Activated T-cell treated with anti-CD3 and anti-CD28 coated beads, Interleukin-2, amount 50 U/mL, for 72 hours (primary cell): ENCODE measurements at regions not wholly inside any gene's neighbourhood (a gene's known extent, or its start where the extent isn't known, plus 50 kb on each side); places are given as distances from the start of the nearest gene placed in this dataset.

Experiments used
- ATAC-seq, 2 donors: fragments of 150-1000 bp; cut with Tn5 transposase; replicated peaks in 1 of 2; 2 replicates each; pipeline ENCODE4 v1.10.0; 2021; ENCODE audit warnings: moderate library complexity in 2 of 2, mild to moderate bottlenecking in 1 of 2
- DNase-seq, 2 donors: peaks; one replicate each; pipeline ENCODE4 v3.0.0; 2021 to 2022; ENCODE audit warnings: mixed read lengths in 1 of 2
- H3K27ac Mint-ChIP-seq: one replicate; pipeline ENCODE4 v1.8.0; 2022; ENCODE audit warnings: mild to moderate bottlenecking, moderate library complexity, mixed read lengths
- H3K27me3 Mint-ChIP-seq: one replicate; pipeline ENCODE4 v1.8.0; 2022; ENCODE audit warnings: low read depth, mixed read lengths
- H3K36me3 Mint-ChIP-seq, 2 donors: one replicate each; pipeline ENCODE4 v1.8.0; 2022; ENCODE audit warnings: mixed read lengths in 2 of 2, mild to moderate bottlenecking in 1 of 2; ENCODE audit not compliant: insufficient read depth in 2 of 2
- H3K4me1 Mint-ChIP-seq: one replicate; pipeline ENCODE4 v1.8.0; 2022; ENCODE audit warnings: low read depth, mixed read lengths
- H3K4me3 Mint-ChIP-seq, 2 donors: one replicate each; pipeline ENCODE4 v1.8.0; 2022; ENCODE audit warnings: mild to moderate bottlenecking in 2 of 2, mixed read lengths in 2 of 2, moderate library complexity in 2 of 2
- H3K9me3 Mint-ChIP-seq, 2 donors: one replicate each; pipeline ENCODE4 v1.8.0; 2022; ENCODE audit warnings: mixed read lengths in 2 of 2

GRCh38 chr9:89740722-89741121 is 135.9 kb downstream of the GADD45G start:
- Mint-ChIP-seq H3K4me1 (peaks cover 68% of the 10 kb centered on the region), H3K9me3 (no peaks in the 10 kb centered on the region), H3K36me3 (no peaks in the 10 kb centered on the region), H3K27ac (peak overlapping the region; percentile 71), H3K4me3 (peak overlapping the region; percentile 65), H3K27me3 (no peaks in the 10 kb centered on the region)
- DNase-seq (peak; percentile 44 to 45), ATAC-seq (peak; percentile 63 to 64)

- ATAC-seq (no peak), DNase-seq (no peak)
- no peaks in the 10 kb centered on the region for H3K27me3 Mint-ChIP-seq
- no peaks in the 10 kb centered on the region for H3K36me3 Mint-ChIP-seq
- no peak overlapping the region for H3K27ac Mint-ChIP-seq
- no peaks in the 10 kb centered on the region for H3K9me3 Mint-ChIP-seq
- H3K4me1 Mint-ChIP-seq, result peaks cover 76% of the 10 kb centered on the region
- peak overlapping the region; percentile 62 to 74 for H3K4me3 Mint-ChIP-seq
These were observed 137.8 kb downstream of the GADD45G start for GRCh38 chr9:89742660-89743059.

- Mint-ChIP-seq H3K27me3 (no peaks in the 10 kb centered on the region), H3K9me3 (no peaks in the 10 kb centered on the region), H3K27ac (peak overlapping the region; percentile 3), H3K36me3 (no peaks in the 10 kb centered on the region), H3K4me1 (peaks cover 81% of the 10 kb centered on the region), H3K4me3 (peak overlapping the region; percentile 62 to 74)
- DNase-seq (peak; percentile 30 to 31), ATAC-seq (peak; percentile 30 to 54)
These were observed 138.4 kb downstream of the GADD45G start for GRCh38 chr9:89743216-89743572.

- ATAC-seq (peak; percentile 61 to 76), DNase-seq (peak; percentile 17 to 39)
- Mint-ChIP-seq H3K4me1 (peaks cover 83% of the 10 kb centered on the region), H3K27ac (peak overlapping the region; percentile 3), H3K36me3 (no peaks in the 10 kb centered on the region), H3K4me3 (peak overlapping the region; percentile 62 to 74), H3K27me3 (no peaks in the 10 kb centered on the region), H3K9me3 (no peaks in the 10 kb centered on the region)
These were observed 138.9 kb downstream of the GADD45G start for GRCh38 chr9:89743573-89744254.

GRCh38 chr9:89744255-89744648 is 139.4 kb downstream of the GADD45G start:
- Mint-ChIP-seq H3K4me3 (peak overlapping the region; percentile 62 to 74), H3K36me3 (no peaks in the 10 kb centered on the region), H3K27me3 (no peaks in the 10 kb centered on the region), H3K4me1 (peaks cover 78% of the 10 kb centered on the region), H3K9me3 (no peaks in the 10 kb centered on the region), H3K27ac (no peak overlapping the region)
- ATAC-seq (no peak), DNase-seq (no peak)

GRCh38 chr9:89744730-89745129 is 139.9 kb downstream of the GADD45G start:
- Mint-ChIP-seq H3K36me3 (no peaks in the 10 kb centered on the region), H3K27ac (no peak overlapping the region), H3K9me3 (no peaks in the 10 kb centered on the region), H3K4me3 (peak overlapping the region in 1 of 2 donors; percentile 62), H3K4me1 (peaks cover 73% of the 10 kb centered on the region), H3K27me3 (no peaks in the 10 kb centered on the region)
- DNase-seq (no peak), ATAC-seq (no peak)

GRCh38 chr9:89745601-89746376 is 141.0 kb downstream of the GADD45G start:
- H3K9me3 Mint-ChIP-seq, result no peaks in the 10 kb centered on the region
- H3K4me3 Mint-ChIP-seq, result no peak overlapping the region
- no peaks in the 10 kb centered on the region for H3K27me3 Mint-ChIP-seq
- peaks cover 62% of the 10 kb centered on the region for H3K4me1 Mint-ChIP-seq
- DNase-seq (no peak), ATAC-seq (no peak)
- no peaks in the 10 kb centered on the region for H3K36me3 Mint-ChIP-seq
- no peak overlapping the region for H3K27ac Mint-ChIP-seq

- no peak overlapping the region for H3K27ac Mint-ChIP-seq
- H3K27me3 Mint-ChIP-seq, result no peaks in the 10 kb centered on the region
- no peaks in the 10 kb centered on the region for H3K36me3 Mint-ChIP-seq
- peaks cover 55% of the 10 kb centered on the region for H3K4me1 Mint-ChIP-seq
- H3K4me3 Mint-ChIP-seq, result no peak overlapping the region
- ATAC-seq (no peak), DNase-seq (no peak)
- no peaks in the 10 kb centered on the region for H3K9me3 Mint-ChIP-seq
These were observed 141.7 kb downstream of the GADD45G start for GRCh38 chr9:89746385-89747116.

- H3K36me3 Mint-ChIP-seq, result no peaks in the 10 kb centered on the region
These were observed 142.8 kb downstream of the GADD45G start for GRCh38 chr9:89747596-89747995.

GRCh38 chr9:89748021-89748670 is 143.3 kb downstream of the GADD45G start:
- DNase-seq (no peak), ATAC-seq (no peak)
- H3K27ac Mint-ChIP-seq, result no peak overlapping the region

More at GRCh38 chr9:89747596-89747995, 142.8 kb downstream of the GADD45G start:
- Mint-ChIP-seq H3K27me3 (no peaks in the 10 kb centered on the region), H3K4me3 (no peak overlapping the region), H3K4me1 (peaks cover 46% of the 10 kb centered on the region), H3K9me3 (no peaks in the 10 kb centered on the region), H3K27ac (no peak overlapping the region)
- ATAC-seq, result no peak
- no peak for DNase-seq

GRCh38 chr9:89748831-89749499 is 144.2 kb downstream of the GADD45G start:
- H3K27ac Mint-ChIP-seq, result no peak overlapping the region

More at GRCh38 chr9:89748021-89748670, 143.3 kb downstream of the GADD45G start:
- peaks cover 41% of the 10 kb centered on the region for H3K4me1 Mint-ChIP-seq
- no peaks in the 10 kb centered on the region for H3K27me3 Mint-ChIP-seq
- no peaks in the 10 kb centered on the region for H3K36me3 Mint-ChIP-seq
- H3K9me3 Mint-ChIP-seq, result no peaks in the 10 kb centered on the region
- H3K4me3 Mint-ChIP-seq, result no peak overlapping the region

GRCh38 chr9:89749500-89750116 is 144.8 kb downstream of the GADD45G start:
- Mint-ChIP-seq H3K4me1 (peaks cover 32% of the 10 kb centered on the region), H3K27ac (no peak overlapping the region), H3K4me3 (no peak overlapping the region), H3K9me3 (no peaks in the 10 kb centered on the region), H3K27me3 (no peaks in the 10 kb centered on the region), H3K36me3 (no peaks in the 10 kb centered on the region)
- DNase-seq, result no peak
- ATAC-seq, result no peak

More at GRCh38 chr9:89748831-89749499, 144.2 kb downstream of the GADD45G start:
- H3K27me3 Mint-ChIP-seq, result no peaks in the 10 kb centered on the region
- no peaks in the 10 kb centered on the region for H3K36me3 Mint-ChIP-seq
- no peaks in the 10 kb centered on the region for H3K9me3 Mint-ChIP-seq
- H3K4me3 Mint-ChIP-seq, result no peak overlapping the region
- no peak for DNase-seq
- peaks cover 38% of the 10 kb centered on the region for H3K4me1 Mint-ChIP-seq
- no peak for ATAC-seq
